HG03469 (cell line): ENCODE measurements at regions not wholly inside any gene's neighbourhood (a gene's known extent, or its start where the extent isn't known, plus 50 kb on each side); places are given as distances from the start of the nearest gene placed in this dataset.
"Not testable (repeated sequence)": the region's sequence is repeated elsewhere in the genome, so short reads cannot be mapped to it uniquely, and the experiment has no call there.

Experiments
- ATAC-seq: cut with Tn5 transposase; IDR thresholded peaks from one replicate; pipeline ENCODE4 v1.9.1; 2021; ENCODE audit warnings: mild to moderate bottlenecking, moderate library complexity, moderate number of reproducible peaks; ENCODE audit not compliant: unreplicated experiment

- ATAC-seq: no peak
Measured at GRCh38 chr7:119522263-119522662, 750.7 kb upstream of the KCND2 start.

- ATAC-seq: no peak
Measured at GRCh38 chr7:119522698-119523097, 750.3 kb upstream of the KCND2 start.

- no peak for ATAC-seq
Measured at GRCh38 chr7:119545118-119545517, 727.9 kb upstream of the KCND2 start.

GRCh38 chr7:119555788-119556187, 717.2 kb upstream of the KCND2 start:
- no peak for ATAC-seq

GRCh38 chr7:119556436-119556835, 716.5 kb upstream of the KCND2 start:
- ATAC-seq: no peak

GRCh38 chr7:119561751-119562150, 711.2 kb upstream of the KCND2 start:
- ATAC-seq: no peak

GRCh38 chr7:119562839-119563238, 710.1 kb upstream of the KCND2 start:
- no peak for ATAC-seq

- ATAC-seq: no peak
Measured at GRCh38 chr7:119571666-119572065, 701.3 kb upstream of the KCND2 start.

- no peak for ATAC-seq
Measured at GRCh38 chr7:119572132-119572531, 700.8 kb upstream of the KCND2 start.

- ATAC-seq: no peak
Measured at GRCh38 chr7:119572541-119572940, 700.4 kb upstream of the KCND2 start.

- ATAC-seq: no peak
Measured at GRCh38 chr7:119578116-119578515, 694.9 kb upstream of the KCND2 start.

GRCh38 chr7:119594956-119595355, 678.0 kb upstream of the KCND2 start:
- ATAC-seq: no peak

GRCh38 chr7:119596651-119597050, 676.3 kb upstream of the KCND2 start:
- ATAC-seq: no peak

- ATAC-seq: no peak
Measured at GRCh38 chr7:119606297-119606696, 666.7 kb upstream of the KCND2 start.

GRCh38 chr7:119620769-119621168, 652.2 kb upstream of the KCND2 start:
- no peak for ATAC-seq

- no peak for ATAC-seq
Measured at GRCh38 chr7:119623427-119623826, 649.5 kb upstream of the KCND2 start.

GRCh38 chr7:119630406-119630969, 642.5 kb upstream of the KCND2 start:
- ATAC-seq: no peak

GRCh38 chr7:119633812-119634211, 639.2 kb upstream of the KCND2 start:
- not testable (repeated sequence) for ATAC-seq

- ATAC-seq: no peak
Measured at GRCh38 chr7:119640326-119640725, 632.6 kb upstream of the KCND2 start.

GRCh38 chr7:119640861-119641260, 632.1 kb upstream of the KCND2 start:
- ATAC-seq: no peak

GRCh38 chr7:119643558-119643957, 629.4 kb upstream of the KCND2 start:
- no peak for ATAC-seq

GRCh38 chr7:119647286-119647685, 625.7 kb upstream of the KCND2 start:
- no peak for ATAC-seq

GRCh38 chr7:119648752-119649151, 624.2 kb upstream of the KCND2 start:
- not testable (repeated sequence) for ATAC-seq
